ENCODE measurements at regions not wholly inside any gene's neighbourhood (a gene's known extent, or its start where the extent isn't known, plus 50 kb on each side); places are given as distances from the start of the nearest gene placed in this dataset.

DNA sequence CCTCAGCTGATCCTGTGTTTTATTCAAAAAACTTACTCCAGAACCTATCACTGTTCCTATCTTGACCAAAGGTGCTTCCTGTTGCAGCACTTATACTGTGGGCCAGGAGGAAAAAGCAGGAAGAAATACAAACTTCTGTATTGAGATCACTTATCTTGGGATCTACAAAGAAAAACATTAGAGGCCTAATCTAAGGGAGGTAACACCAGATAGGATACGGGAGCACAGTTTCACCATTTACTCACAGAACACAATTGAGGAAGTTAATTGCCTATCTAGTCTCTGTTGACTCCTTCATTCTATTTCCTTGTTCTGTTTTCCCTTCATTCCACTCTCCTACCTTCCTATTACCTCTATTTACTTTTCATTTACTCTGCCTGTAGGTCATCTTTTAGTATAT, 287.2 kb upstream of the LINC00305 start:
- TF ChIP-seq POLR2A (IDR thresholded peaks at IDR 0.05; ENCODE audit: low read depth), result no peak
- TF ChIP-seq, protein P1, sequence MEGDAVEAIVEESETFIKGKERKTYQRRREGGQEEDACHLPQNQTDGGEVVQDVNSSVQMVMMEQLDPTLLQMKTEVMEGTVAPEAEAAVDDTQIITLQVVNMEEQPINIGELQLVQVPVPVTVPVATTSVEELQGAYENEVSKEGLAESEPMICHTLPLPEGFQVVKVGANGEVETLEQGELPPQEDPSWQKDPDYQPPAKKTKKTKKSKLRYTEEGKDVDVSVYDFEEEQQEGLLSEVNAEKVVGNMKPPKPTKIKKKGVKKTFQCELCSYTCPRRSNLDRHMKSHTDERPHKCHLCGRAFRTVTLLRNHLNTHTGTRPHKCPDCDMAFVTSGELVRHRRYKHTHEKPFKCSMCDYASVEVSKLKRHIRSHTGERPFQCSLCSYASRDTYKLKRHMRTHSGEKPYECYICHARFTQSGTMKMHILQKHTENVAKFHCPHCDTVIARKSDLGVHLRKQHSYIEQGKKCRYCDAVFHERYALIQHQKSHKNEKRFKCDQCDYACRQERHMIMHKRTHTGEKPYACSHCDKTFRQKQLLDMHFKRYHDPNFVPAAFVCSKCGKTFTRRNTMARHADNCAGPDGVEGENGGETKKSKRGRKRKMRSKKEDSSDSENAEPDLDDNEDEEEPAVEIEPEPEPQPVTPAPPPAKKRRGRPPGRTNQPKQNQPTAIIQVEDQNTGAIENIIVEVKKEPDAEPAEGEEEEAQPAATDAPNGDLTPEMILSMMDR (IDR thresholded peaks at IDR 0.05), result no peak
- TF ChIP-seq POLR2AphosphoS5 (IDR thresholded peaks at IDR 0.05), result no peak
- no peak for TF ChIP-seq EP300 (IDR thresholded peaks at IDR 0.05)

Data from esophagus muscularis mucosa (tissue), 4 donors.